GM18519 (cell line): ENCODE measurements at regions not wholly inside any gene's neighbourhood (a gene's known extent, or its start where the extent isn't known, plus 50 kb on each side); places are given as distances from the start of the nearest gene placed in this dataset.

Experiments
- ATAC-seq: cut with Tn5 transposase; IDR thresholded peaks from one replicate; pipeline ENCODE4 v1.9.1; 2021; ENCODE audit warnings: mild to moderate bottlenecking, moderate library complexity; ENCODE audit not compliant: unreplicated experiment, low FRiP score

GRCh38 chr9:16092142-16093091, 539.6 kb downstream of the CCDC171 start:
- no peak for ATAC-seq

- ATAC-seq, result no peak
Measured at GRCh38 chr9:16098306-16098705, 545.5 kb downstream of the CCDC171 start.

- no peak for ATAC-seq
Measured at GRCh38 chr9:16099732-16100536, 547.1 kb downstream of the CCDC171 start.

- ATAC-seq, result no peak
Measured at GRCh38 chr9:16100537-16101091, 547.8 kb downstream of the CCDC171 start.

DNA sequence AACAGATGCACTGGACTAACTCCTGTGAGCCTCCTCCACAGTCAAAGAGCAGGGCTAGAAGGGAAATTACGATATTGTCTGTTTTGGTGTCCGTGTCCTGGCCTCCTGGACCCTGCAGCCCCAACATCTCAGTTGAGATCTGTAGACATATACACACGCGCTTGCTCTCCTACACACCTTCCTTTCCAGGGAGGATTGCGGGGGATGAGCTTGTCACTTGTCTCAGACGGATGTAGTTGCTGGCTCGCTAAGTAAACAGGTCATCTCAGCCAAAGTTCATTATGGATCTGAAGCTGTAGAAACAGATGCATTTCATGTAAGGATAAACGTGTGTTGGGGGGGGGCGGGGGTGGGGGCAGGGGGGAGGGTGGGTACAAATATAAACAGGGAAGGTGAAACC, 549.3 kb downstream of the CCDC171 start:
- no peak for ATAC-seq

DNA sequence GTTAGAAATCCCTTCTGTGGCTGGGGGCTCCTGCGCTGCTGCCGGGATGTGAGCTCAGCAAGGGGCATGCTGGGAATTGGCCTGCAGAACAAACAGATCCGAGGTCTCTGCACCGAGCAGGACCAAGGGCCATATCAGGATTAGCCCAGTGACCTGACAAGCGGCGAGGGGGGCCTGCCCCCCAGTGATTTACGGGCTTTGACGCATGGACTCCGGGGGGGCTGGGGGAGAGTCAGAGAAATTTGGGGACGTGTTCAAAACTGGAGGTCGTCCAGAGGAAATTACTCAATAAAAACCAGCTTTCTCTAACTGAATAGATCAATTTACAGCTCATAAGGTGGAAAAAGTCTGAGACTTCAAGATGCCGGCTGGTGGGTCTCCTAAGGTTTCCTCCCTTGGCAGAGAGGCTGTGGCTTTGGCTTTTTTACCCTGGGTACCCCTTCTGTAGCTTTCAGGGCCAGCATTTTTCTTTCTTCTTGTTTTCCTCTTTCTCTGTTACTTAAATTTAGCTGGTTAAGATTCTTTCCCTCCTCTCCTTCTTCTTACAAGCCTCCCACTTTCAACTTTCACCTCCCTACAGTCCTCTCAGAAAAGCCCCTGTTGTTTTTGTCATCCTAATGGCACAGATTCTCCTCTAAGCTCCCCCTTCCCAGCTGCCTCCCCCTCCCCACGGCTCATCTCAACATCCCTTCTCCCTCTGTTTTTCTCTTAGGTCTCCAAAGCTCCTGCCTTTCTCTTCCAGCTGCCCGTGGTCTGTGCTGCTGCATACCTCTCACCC, 551.0 kb downstream of the CCDC171 start:
- ATAC-seq, result no peak

GRCh38 chr9:16105168-16106020, 552.6 kb downstream of the CCDC171 start:
- no peak for ATAC-seq

DNA sequence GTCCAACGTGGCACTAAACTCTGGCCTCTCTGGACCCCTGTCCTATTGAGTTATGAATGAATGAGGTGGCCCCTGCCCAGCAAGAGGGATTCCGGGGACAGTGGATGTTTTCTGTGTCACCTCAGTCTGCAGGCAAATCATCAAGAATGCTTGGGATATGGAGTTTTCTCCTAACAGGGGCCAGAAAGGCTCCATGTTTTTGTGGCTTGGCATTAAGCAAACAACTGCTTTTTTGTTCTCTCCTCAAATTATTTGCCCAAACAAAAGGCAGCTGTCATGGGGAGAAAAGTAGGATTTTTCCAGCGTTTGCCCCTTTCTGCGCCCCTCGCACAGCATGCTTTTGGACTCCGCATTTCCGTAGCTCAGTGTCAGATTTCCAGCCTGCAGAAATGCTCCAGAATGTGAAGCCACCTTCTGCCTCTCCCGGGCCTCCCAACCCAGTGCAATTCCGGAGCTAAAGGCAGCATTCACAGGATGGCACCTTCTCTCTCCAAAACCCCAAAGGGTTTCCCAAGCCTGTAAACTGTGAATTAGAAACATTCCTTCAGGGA, 553.3 kb downstream of the CCDC171 start:
- ATAC-seq, result no peak

GRCh38 chr9:16112116-16112515, 559.3 kb downstream of the CCDC171 start:
- no peak for ATAC-seq

- ATAC-seq, result no peak
Measured at GRCh38 chr9:16115994-16116393, 563.2 kb downstream of the CCDC171 start.

- no peak for ATAC-seq
Measured at GRCh38 chr9:16118043-16118442, 565.2 kb downstream of the CCDC171 start.

GRCh38 chr9:16119261-16120230, 566.7 kb downstream of the CCDC171 start:
- ATAC-seq, result no peak

GRCh38 chr9:16120231-16120641, 567.4 kb downstream of the CCDC171 start:
- no peak for ATAC-seq

DNA sequence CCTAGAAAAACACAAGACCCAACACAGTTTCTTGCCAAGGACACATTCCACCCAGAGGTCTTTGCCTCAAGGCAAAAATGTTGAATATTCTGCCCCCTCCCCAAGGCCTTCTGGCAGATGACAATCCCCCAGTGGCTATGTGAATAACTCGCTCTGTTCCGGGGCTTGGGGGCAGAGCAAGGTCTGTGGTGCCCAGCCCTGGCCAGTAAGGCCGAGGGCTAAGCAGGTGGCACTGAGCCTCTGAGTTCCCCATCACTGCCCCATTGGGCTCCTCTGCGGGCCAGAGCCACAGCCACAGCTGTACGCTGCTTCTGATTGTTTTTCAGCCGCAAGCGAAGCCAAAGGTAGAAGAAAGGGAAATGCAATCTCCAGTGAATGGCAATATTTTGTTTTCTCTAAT, 567.9 kb downstream of the CCDC171 start:
- no peak for ATAC-seq

- ATAC-seq, result no peak
Measured at GRCh38 chr9:16121168-16121567, 568.3 kb downstream of the CCDC171 start.

DNA sequence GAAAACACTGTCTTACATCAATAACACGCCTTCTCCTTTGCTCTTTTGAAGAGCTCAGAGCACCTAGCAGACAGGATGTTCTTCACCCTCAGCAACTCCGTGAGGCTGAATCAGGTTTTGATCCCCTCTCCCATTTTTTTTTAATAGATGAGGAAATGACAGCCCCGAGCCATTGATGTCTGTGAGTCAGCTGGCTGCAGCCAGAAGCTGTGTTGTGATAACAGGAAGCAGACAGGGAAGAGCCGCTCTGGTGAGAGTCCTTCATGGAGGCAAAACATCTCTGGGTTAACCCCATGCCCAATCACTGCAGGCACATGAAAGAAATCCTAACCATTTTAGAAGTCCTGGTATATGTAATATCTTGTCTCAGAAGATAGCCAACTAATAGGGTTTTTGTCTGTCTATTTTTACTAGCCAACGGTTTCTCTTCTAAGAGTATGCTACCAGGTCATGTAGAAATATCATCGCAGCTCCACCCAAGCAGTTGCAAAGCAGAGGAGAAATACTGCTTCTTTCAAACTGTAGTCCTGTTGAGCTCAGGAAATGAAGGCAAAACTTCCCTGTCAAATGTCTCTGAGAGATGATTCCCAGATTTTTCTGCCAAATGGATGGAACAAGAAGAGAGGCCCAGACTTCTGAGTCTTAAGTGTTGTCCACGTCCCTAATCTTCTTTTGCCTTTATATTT, 568.9 kb downstream of the CCDC171 start:
- no peak for ATAC-seq

GRCh38 chr9:16125629-16126028, 572.8 kb downstream of the CCDC171 start:
- ATAC-seq, result no peak
